ENCODE measurements at regions not wholly inside any gene's neighbourhood (a gene's known extent, or its start where the extent isn't known, plus 50 kb on each side); places are given as distances from the start of the nearest gene placed in this dataset.

GRCh38 chr15:94968133-94968532, 736.8 kb downstream of the MCTP2 start:
- Mint-ChIP-seq H3K27me3 (peaks cover 2% of the 10 kb centered on the region), H3K4me3 (no peak overlapping the region), H3K27ac (no peak overlapping the region), H3K4me1 (no peaks in the 10 kb centered on the region), H3K9me3 (peaks cover 3% of the 10 kb centered on the region), H3K36me3 (no peaks in the 10 kb centered on the region)

DNA sequence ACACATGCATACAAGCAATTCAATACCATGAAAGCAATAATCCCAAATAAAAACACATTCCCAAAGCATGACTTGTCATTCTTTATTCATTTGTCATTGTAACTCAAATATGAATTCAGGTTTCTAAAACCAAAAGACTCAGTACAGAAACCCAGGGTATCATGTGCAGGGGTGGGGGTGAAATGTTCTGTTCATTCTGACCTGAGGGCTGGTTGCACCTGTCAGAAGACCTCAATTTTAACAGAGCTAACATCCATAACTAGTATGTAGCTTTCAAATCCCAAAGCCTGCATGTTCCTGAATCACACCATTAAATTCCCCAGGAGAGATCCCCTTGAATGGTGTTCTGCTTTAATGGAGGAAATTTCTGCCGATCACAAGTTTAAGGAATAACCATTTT, 738.7 kb downstream of the MCTP2 start:
- H3K27me3 Mint-ChIP-seq: peaks cover 2% of the 10 kb centered on the region
- H3K4me1 Mint-ChIP-seq: no peaks in the 10 kb centered on the region
- no peak overlapping the region for H3K27ac Mint-ChIP-seq
- peaks cover 1% of the 10 kb centered on the region for H3K9me3 Mint-ChIP-seq
- no peaks in the 10 kb centered on the region for H3K36me3 Mint-ChIP-seq
- no peak overlapping the region for H3K4me3 Mint-ChIP-seq

GRCh38 chr15:94970802-94971201, 739.4 kb downstream of the MCTP2 start:
- H3K4me1 Mint-ChIP-seq: no peaks in the 10 kb centered on the region
- peaks cover 2% of the 10 kb centered on the region for H3K27me3 Mint-ChIP-seq
- no peak overlapping the region for H3K4me3 Mint-ChIP-seq
- peaks cover 5% of the 10 kb centered on the region for H3K9me3 Mint-ChIP-seq
- no peak overlapping the region for H3K27ac Mint-ChIP-seq
- no peaks in the 10 kb centered on the region for H3K36me3 Mint-ChIP-seq

DNA sequence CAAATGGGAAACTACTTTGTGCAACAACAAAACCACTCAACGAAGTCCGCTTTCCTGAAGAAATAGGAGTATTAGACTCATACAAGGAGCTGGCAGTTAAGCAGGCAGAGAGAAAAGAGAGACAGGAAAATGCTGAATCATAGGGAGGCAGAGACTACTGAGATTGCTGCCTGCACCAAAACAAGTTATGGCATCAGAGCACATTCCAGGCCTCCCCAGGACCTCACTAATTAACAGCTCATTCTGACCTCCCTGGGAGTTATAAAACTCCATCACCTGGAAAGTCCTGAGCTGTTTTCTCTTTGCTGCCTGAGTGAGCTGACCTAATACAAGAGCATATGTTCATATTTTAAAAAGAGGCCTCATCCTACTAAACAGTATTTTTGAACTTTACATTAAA, 741.0 kb downstream of the MCTP2 start:
- Mint-ChIP-seq H3K36me3 (no peaks in the 10 kb centered on the region), H3K27ac (no peak overlapping the region), H3K4me3 (no peak overlapping the region), H3K27me3 (no peaks in the 10 kb centered on the region), H3K9me3 (peaks cover 5% of the 10 kb centered on the region), H3K4me1 (no peaks in the 10 kb centered on the region)

GRCh38 chr15:94987085-94987484, 755.7 kb downstream of the MCTP2 start:
- Mint-ChIP-seq H3K36me3 (no peaks in the 10 kb centered on the region), H3K9me3 (peaks cover 28% of the 10 kb centered on the region), H3K27ac (no peak overlapping the region), H3K27me3 (peaks cover 2% of the 10 kb centered on the region), H3K4me3 (no peak overlapping the region), H3K4me1 (no peaks in the 10 kb centered on the region)

- H3K9me3 Mint-ChIP-seq: peaks cover 11% of the 10 kb centered on the region
- no peaks in the 10 kb centered on the region for H3K4me1 Mint-ChIP-seq
- H3K27ac Mint-ChIP-seq: no peak overlapping the region
- H3K27me3 Mint-ChIP-seq: no peaks in the 10 kb centered on the region
- H3K36me3 Mint-ChIP-seq: no peaks in the 10 kb centered on the region
- H3K4me3 Mint-ChIP-seq: no peak overlapping the region
Observed at GRCh38 chr15:94991718-94992117, 760.4 kb downstream of the MCTP2 start.

GRCh38 chr15:95009635-95010034, 778.3 kb downstream of the MCTP2 start:
- Mint-ChIP-seq H3K27me3 (peaks cover 2% of the 10 kb centered on the region), H3K36me3 (no peaks in the 10 kb centered on the region), H3K4me1 (no peaks in the 10 kb centered on the region), H3K9me3 (no peaks in the 10 kb centered on the region), H3K4me3 (no peak overlapping the region), H3K27ac (no peak overlapping the region)

GRCh38 chr15:95013381-95013780, 782.0 kb downstream of the MCTP2 start:
- Mint-ChIP-seq H3K36me3 (no peaks in the 10 kb centered on the region), H3K9me3 (no peaks in the 10 kb centered on the region), H3K4me1 (no peaks in the 10 kb centered on the region), H3K27me3 (peaks cover 2% of the 10 kb centered on the region), H3K27ac (no peak overlapping the region), H3K4me3 (no peak overlapping the region)

- H3K27me3 Mint-ChIP-seq: peaks cover 2% of the 10 kb centered on the region
- H3K9me3 Mint-ChIP-seq: no peaks in the 10 kb centered on the region
- H3K36me3 Mint-ChIP-seq: no peaks in the 10 kb centered on the region
- no peak overlapping the region for H3K27ac Mint-ChIP-seq
- H3K4me1 Mint-ChIP-seq: no peaks in the 10 kb centered on the region
- no peak overlapping the region for H3K4me3 Mint-ChIP-seq
Observed at GRCh38 chr15:95016511-95017229, 785.3 kb downstream of the MCTP2 start.

DNA sequence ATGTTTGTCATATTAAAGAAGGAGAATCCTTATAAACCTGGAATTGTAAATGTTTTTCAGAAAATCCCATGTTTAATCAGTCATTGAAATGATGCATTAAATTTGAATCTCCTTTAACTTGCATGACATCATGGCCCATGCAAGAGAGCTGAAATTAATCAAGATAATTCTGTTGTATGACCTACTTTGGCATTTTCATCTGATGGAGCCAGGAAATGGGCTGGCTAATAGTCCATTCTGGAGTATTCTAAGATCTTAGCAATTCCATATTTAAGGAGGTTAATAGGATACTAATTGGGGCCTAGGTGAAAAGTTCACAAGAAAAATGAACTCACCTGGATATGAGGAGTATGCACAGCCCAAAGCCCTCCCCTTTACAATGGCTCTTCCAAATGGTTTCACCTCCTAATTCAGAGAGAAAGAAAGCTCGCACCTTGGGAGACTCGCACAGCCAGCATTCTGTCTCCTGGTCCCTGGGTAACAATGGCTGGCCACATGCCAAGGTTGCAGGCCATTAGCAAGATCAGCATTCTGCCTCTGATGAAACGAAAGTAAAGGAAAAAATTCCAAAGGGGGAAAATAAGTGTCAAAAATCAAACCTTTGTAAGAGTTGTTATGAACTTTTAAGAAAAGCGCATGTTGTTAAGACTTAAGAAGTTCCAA, 786.4 kb downstream of the MCTP2 start:
- H3K4me3 Mint-ChIP-seq: no peak overlapping the region

GRCh38 chr15:95018888-95019545, 787.7 kb downstream of the MCTP2 start:
- Mint-ChIP-seq H3K9me3 (no peaks in the 10 kb centered on the region), H3K27ac (no peak overlapping the region), H3K4me1 (no peaks in the 10 kb centered on the region), H3K27me3 (peaks cover 2% of the 10 kb centered on the region), H3K4me3 (no peak overlapping the region), H3K36me3 (no peaks in the 10 kb centered on the region)

More for the DNA sequence above, 786.4 kb downstream of the MCTP2 start:
- Mint-ChIP-seq H3K27me3 (peaks cover 1% of the 10 kb centered on the region), H3K4me1 (no peaks in the 10 kb centered on the region), H3K9me3 (no peaks in the 10 kb centered on the region), H3K36me3 (no peaks in the 10 kb centered on the region), H3K27ac (no peak overlapping the region)

- H3K4me3 Mint-ChIP-seq: no peak overlapping the region
- peaks cover 2% of the 10 kb centered on the region for H3K27me3 Mint-ChIP-seq
- H3K36me3 Mint-ChIP-seq: no peaks in the 10 kb centered on the region
- H3K9me3 Mint-ChIP-seq: no peaks in the 10 kb centered on the region
- H3K4me1 Mint-ChIP-seq: no peaks in the 10 kb centered on the region
- no peak overlapping the region for H3K27ac Mint-ChIP-seq
Observed at GRCh38 chr15:95019907-95020306, 788.5 kb downstream of the MCTP2 start.

DNA sequence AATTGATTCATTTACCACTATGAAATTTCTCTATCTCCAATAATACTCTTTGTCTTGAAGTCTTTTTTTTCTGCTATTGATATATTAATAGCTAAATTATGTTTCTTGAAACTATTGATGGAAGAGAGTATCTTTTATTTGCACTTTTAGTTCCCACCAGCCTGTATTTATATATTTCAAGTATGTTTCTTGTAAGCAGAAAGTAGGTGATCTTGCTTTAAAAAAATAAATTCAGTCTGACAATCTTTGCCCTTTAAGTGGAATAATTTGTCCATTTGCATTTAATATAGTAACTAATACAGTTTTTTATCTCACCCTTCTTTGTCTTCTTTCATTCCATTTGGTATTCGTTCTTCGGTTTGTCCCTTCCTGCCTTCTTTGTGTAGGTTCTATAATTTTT, 790.5 kb downstream of the MCTP2 start:
- Mint-ChIP-seq H3K27me3 (peaks cover 4% of the 10 kb centered on the region), H3K4me1 (no peaks in the 10 kb centered on the region), H3K36me3 (no peaks in the 10 kb centered on the region), H3K9me3 (no peaks in the 10 kb centered on the region), H3K27ac (no peak overlapping the region), H3K4me3 (no peak overlapping the region)

DNA sequence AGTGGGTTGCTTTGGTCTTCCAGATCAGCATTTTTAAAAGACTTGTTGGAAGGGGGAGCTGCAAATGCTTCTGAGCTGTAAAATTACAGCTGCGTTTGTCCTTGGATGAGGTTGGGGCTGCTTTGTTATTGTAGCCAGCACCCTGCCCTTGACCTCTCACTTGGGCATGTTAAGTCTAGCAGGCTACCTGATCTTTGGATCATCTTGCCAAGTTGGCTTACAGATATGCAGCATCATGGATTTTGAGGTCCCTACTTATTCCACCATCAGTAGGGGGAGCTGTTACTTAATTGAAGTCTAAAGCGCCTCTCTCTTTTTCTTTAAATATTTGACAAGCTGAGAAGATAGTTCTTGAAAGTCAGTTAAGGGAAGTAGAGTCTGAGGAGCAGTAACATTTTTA, 793.0 kb downstream of the MCTP2 start:
- H3K4me3 Mint-ChIP-seq: no peak overlapping the region

DNA sequence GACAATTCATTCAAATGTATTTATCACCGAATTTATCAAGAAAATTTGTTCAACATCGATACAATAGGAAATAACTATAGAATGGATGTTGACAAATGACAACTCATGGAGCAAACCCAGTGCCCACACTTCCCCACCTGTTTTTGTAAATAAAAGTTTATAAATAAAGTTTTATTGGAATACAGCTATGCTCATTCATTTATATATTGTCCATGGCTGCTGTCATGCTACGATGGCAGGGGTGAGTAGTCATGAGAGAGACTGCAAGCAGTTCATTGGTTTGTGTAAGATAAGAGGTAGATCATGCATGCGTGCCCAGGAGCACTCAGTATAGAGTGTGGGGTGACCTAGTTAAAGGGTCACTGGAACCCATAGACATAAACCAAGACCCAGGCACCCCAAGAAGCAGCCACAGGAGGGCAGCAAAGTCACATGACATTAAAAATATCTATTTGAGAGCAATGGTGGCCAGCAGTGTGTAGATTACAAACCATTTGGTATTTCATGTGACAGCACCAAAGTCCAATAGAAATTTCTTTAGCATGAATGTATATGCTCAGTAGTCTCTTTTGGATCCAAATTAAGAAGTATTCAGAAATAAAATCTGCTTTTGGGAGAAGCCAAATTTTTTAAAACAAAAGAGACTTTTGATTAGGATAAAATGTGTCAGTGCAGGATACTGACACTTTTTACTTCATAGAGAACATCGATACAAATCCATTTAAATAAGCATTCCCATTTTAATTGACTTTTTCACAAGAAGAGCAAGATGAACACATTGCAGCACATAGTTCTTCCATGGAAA, 794.8 kb downstream of the MCTP2 start:
- H3K9me3 Mint-ChIP-seq: peaks cover 7% of the 10 kb centered on the region
- H3K4me3 Mint-ChIP-seq: no peak overlapping the region
- H3K36me3 Mint-ChIP-seq: no peaks in the 10 kb centered on the region
- H3K27ac Mint-ChIP-seq: no peak overlapping the region
- peaks cover 3% of the 10 kb centered on the region for H3K27me3 Mint-ChIP-seq
- H3K4me1 Mint-ChIP-seq: no peaks in the 10 kb centered on the region

More for the DNA sequence above, 793.0 kb downstream of the MCTP2 start:
- Mint-ChIP-seq H3K36me3 (no peaks in the 10 kb centered on the region), H3K27me3 (peaks cover 3% of the 10 kb centered on the region), H3K4me1 (no peaks in the 10 kb centered on the region), H3K9me3 (no peaks in the 10 kb centered on the region), H3K27ac (no peak overlapping the region)
